Ishikawa (cell line): ENCODE measurements at regions not wholly inside any gene's neighbourhood (a gene's known extent, or its start where the extent isn't known, plus 50 kb on each side); places are given as distances from the start of the nearest gene placed in this dataset.

Source experiments
- CEBPB ChIP-seq: IDR thresholded peaks from 2 replicates; pipeline ENCODE4 v1.6.1; 2012
- EGR1 ChIP-seq: IDR thresholded peaks from 2 replicates; pipeline ENCODE4 v1.6.1; 2012
- EP300 ChIP-seq: IDR thresholded peaks from 2 replicates; pipeline ENCODE4 v1.6.1; 2012; ENCODE audit warnings: borderline replicate concordance
- NFIC ChIP-seq: IDR thresholded peaks from 2 replicates; pipeline ENCODE4 v1.6.1; 2012
- RAD21 ChIP-seq: IDR thresholded peaks from 2 replicates; pipeline ENCODE4 v1.6.1; 2012; ENCODE audit warnings: low read depth
- TAF1 ChIP-seq: IDR thresholded peaks from 2 replicates; pipeline ENCODE4 v1.6.1; 2012; ENCODE audit warnings: low read depth, mild to moderate bottlenecking
- TCF12 ChIP-seq: IDR thresholded peaks from 2 replicates; pipeline ENCODE4 v1.6.1; 2012; ENCODE audit warnings: low read depth
- TEAD4 ChIP-seq: IDR thresholded peaks from 2 replicates; pipeline ENCODE4 v1.6.1; 2012
- USF1 ChIP-seq: IDR thresholded peaks from 2 replicates; pipeline ENCODE4 v1.6.1; 2012
- ZBTB7A ChIP-seq: IDR thresholded peaks from 2 replicates; pipeline ENCODE4 v1.6.1; 2012; ENCODE audit warnings: low read depth
- TF ChIP-seq, protein P1 (sequence below): IDR thresholded peaks from 2 replicates; pipeline ENCODE4 v1.6.1; 2012

DNA sequence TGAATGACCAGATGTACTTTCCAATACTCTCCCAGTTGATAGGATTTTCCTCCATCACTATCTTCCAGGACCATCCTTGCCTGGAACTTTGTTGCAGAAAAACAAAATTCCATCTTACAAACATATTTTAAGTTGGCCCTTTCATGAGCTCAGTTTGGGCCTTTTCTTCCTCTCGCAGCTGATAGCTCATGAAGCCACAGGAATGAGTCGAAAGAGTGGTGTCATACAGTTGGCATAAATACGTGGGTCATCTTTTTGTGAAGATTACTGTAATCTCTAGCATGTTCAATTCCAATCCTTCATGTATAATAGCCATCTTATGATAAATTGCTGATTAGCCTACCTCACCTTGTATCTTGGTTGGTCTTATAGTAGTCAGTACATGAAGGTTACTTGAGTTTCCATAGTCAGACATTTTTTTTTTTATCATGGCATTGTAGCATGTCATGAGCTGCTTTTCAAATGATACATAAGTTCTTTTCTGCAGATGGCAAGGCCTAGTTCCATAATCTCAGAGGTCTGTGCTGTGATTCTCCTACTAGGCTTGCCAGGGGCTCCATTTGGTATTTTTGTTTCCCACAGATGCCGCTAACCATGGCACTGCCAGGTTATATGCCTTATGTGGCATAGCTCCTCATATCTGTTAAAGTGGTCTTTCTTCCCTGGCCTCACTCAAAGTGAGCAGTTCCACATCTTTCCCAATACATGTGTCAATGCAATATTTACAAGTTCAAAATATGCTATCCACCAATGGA is 380.6 kb upstream of the DCN start:
- no peak for TF ChIP-seq TAF1
- TF ChIP-seq TEAD4, result no peak
- TF ChIP-seq EP300, result no peak
- TF ChIP-seq TCF12, result no peak
- no peak for TF ChIP-seq RAD21
- TF ChIP-seq, protein P1, sequence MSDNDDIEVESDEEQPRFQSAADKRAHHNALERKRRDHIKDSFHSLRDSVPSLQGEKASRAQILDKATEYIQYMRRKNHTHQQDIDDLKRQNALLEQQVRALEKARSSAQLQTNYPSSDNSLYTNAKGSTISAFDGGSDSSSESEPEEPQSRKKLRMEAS, result no peak
- TF ChIP-seq CEBPB, result no peak
- no peak for TF ChIP-seq USF1
- TF ChIP-seq ZBTB7A, result no peak
- TF ChIP-seq NFIC, result no peak
- no peak for TF ChIP-seq EGR1
